A549 (cell line): ENCODE measurements at regions not wholly inside any gene's neighbourhood (a gene's known extent, or its start where the extent isn't known, plus 50 kb on each side); places are given as distances from the start of the nearest gene placed in this dataset.

Experiments
- CTCF ChIP-seq: fragments of >200 bp; sonication (Bioruptor Twin); formaldehyde crosslinking; IDR thresholded peaks from 3 replicates; pipeline ENCODE4 v1.5.1; 2016
- ELK1 ChIP-seq: fragments of 150-350 bp; IDR thresholded peaks from 2 replicates; pipeline ENCODE4 v1.6.1; 2014; ENCODE audit warnings: low read depth, mild to moderate bottlenecking, low read length
- JUN ChIP-seq, 2 experiments: fragments of >200 bp; sonication (Bioruptor Twin); formaldehyde crosslinking; IDR thresholded peaks; 2 replicates in 1 of 2; 3 replicates in 1 of 2; pipeline ENCODE4 v1.6.1; 2016 to 2017
- MAFK ChIP-seq: fragments of 450-650 bp; IDR thresholded peaks from 2 replicates; pipeline ENCODE4 v1.6.1; 2014; ENCODE audit not compliant: partially characterized antibody
- MAX ChIP-seq: IDR thresholded peaks from 2 replicates; pipeline ENCODE4 v1.6.1; 2012
- MAZ ChIP-seq: fragments of 150-350 bp; IDR thresholded peaks from 2 replicates; pipeline ENCODE4 v1.6.1; 2014; ENCODE audit warnings: antibody characterized with exemption, low read depth, low read length, borderline replicate concordance
- RCOR1 ChIP-seq: fragments of 150-350 bp; IDR thresholded peaks from 2 replicates; pipeline ENCODE4 v1.6.1; 2014; ENCODE audit warnings: antibody characterized with exemption, low read length, low read depth

- TF ChIP-seq MAZ (no peak), ELK1 (no peak), CTCF (no peak), MAX (no peak), MAFK (no peak), RCOR1 (no peak), JUN (IDR thresholded peaks at IDR 0.05) (no peak)
Measured at GRCh38 chr20:12056839-12057238, 139.1 kb downstream of the BTBD3 start.
